ENCODE measurements at regions not wholly inside any gene's neighbourhood (a gene's known extent, or its start where the extent isn't known, plus 50 kb on each side); places are given as distances from the start of the nearest gene placed in this dataset.

GRCh38 chr10:14382022-14382421, 51.3 kb upstream of the FRMD4A start:
- TF ChIP-seq, protein P1, sequence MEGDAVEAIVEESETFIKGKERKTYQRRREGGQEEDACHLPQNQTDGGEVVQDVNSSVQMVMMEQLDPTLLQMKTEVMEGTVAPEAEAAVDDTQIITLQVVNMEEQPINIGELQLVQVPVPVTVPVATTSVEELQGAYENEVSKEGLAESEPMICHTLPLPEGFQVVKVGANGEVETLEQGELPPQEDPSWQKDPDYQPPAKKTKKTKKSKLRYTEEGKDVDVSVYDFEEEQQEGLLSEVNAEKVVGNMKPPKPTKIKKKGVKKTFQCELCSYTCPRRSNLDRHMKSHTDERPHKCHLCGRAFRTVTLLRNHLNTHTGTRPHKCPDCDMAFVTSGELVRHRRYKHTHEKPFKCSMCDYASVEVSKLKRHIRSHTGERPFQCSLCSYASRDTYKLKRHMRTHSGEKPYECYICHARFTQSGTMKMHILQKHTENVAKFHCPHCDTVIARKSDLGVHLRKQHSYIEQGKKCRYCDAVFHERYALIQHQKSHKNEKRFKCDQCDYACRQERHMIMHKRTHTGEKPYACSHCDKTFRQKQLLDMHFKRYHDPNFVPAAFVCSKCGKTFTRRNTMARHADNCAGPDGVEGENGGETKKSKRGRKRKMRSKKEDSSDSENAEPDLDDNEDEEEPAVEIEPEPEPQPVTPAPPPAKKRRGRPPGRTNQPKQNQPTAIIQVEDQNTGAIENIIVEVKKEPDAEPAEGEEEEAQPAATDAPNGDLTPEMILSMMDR (IDR thresholded peaks at IDR 0.05) = no peak
- no peak for TF ChIP-seq POLR2A (IDR thresholded peaks at IDR 0.05)

Data from heart left ventricle (tissue), 13 donors.